ENCODE measurements at regions not wholly inside any gene's neighbourhood (a gene's known extent, or its start where the extent isn't known, plus 50 kb on each side); places are given as distances from the start of the nearest gene placed in this dataset.
"Not testable (repeated sequence)": the region's sequence is repeated elsewhere in the genome, so short reads cannot be mapped to it uniquely, and the experiment has no call there.

GRCh38 chr7:68833422-68833821, 764.9 kb upstream of the AUTS2 start:
- H3K27ac ChIP-seq (ENCODE audit: low read length), result no peak overlapping the region
- no peaks in the 10 kb centered on the region for H3K9me3 ChIP-seq (replicated peaks; ENCODE audit: insufficient read depth, low read length)
- H3K9me2 ChIP-seq (replicated peaks; ENCODE audit: insufficient read depth, low read length), result no peaks in the 10 kb centered on the region
- no peak overlapping the region for H2AFZ ChIP-seq (ENCODE audit: low read length)
- no peaks in the 10 kb centered on the region for H3K36me3 ChIP-seq (replicated peaks; ENCODE audit: insufficient read depth, low read length)
- H3K4me1 ChIP-seq (ENCODE audit: low read length), result no peaks in the 10 kb centered on the region
- DNase-seq, result no peak
- H3K4me3 ChIP-seq (ENCODE audit: low read length), result no peak overlapping the region
- no peak overlapping the region for H3K4me2 ChIP-seq (ENCODE audit: low read depth, low read length)
- H4K20me1 ChIP-seq (ENCODE audit: insufficient read depth, low read length), result no peaks in the 10 kb centered on the region
- no peak for TF ChIP-seq CTCF (IDR thresholded peaks at IDR 0.05; ENCODE audit: low read length)
- no peak for TF ChIP-seq EZH2phosphoT487 (IDR thresholded peaks at IDR 0.05; ENCODE audit: low read length)
- TF ChIP-seq EZH2 (optimal IDR thresholded peaks at IDR 0.05; ENCODE audit: low read depth, low read length), result no peak
- no peaks in the 10 kb centered on the region for H3K27me3 ChIP-seq (replicated peaks; ENCODE audit: insufficient read depth, low read length)
- no peaks in the 10 kb centered on the region for H3F3A ChIP-seq (ENCODE audit: insufficient read depth, low read length)
- no peaks in the 10 kb centered on the region for H3K79me2 ChIP-seq (ENCODE audit: low read length)
- H3K9ac ChIP-seq (ENCODE audit: low read length), result no peak overlapping the region

GRCh38 chr7:68839014-68839413, 759.3 kb upstream of the AUTS2 start:
- H3K4me3 ChIP-seq (ENCODE audit: low read length), result no peak overlapping the region
- H3K27ac ChIP-seq (ENCODE audit: low read length), result no peak overlapping the region
- no peaks in the 10 kb centered on the region for H3K36me3 ChIP-seq (replicated peaks; ENCODE audit: insufficient read depth, low read length)
- TF ChIP-seq CTCF (IDR thresholded peaks at IDR 0.05; ENCODE audit: low read length) (no peak), EZH2 (optimal IDR thresholded peaks at IDR 0.05; ENCODE audit: low read depth, low read length) (no peak), EZH2phosphoT487 (IDR thresholded peaks at IDR 0.05; ENCODE audit: low read length) (no peak)
- no peaks in the 10 kb centered on the region for H3K4me1 ChIP-seq (ENCODE audit: low read length)
- H2AFZ ChIP-seq (ENCODE audit: low read length), result no peak overlapping the region
- H3K4me2 ChIP-seq (ENCODE audit: low read depth, low read length), result no peak overlapping the region
- H4K20me1 ChIP-seq (ENCODE audit: insufficient read depth, low read length), result no peaks in the 10 kb centered on the region
- no peaks in the 10 kb centered on the region for H3K79me2 ChIP-seq (ENCODE audit: low read length)
- H3K9ac ChIP-seq (ENCODE audit: low read length), result no peak overlapping the region
- no peak for DNase-seq
- no peaks in the 10 kb centered on the region for H3K9me3 ChIP-seq (replicated peaks; ENCODE audit: insufficient read depth, low read length)
- H3F3A ChIP-seq (ENCODE audit: insufficient read depth, low read length), result no peaks in the 10 kb centered on the region
- H3K9me2 ChIP-seq (replicated peaks; ENCODE audit: insufficient read depth, low read length), result no peaks in the 10 kb centered on the region
- no peaks in the 10 kb centered on the region for H3K27me3 ChIP-seq (replicated peaks; ENCODE audit: insufficient read depth, low read length)

- Histone ChIP-seq H3K4me2 (ENCODE audit: low read depth, low read length) (no peak overlapping the region), H4K20me1 (ENCODE audit: insufficient read depth, low read length) (no peaks in the 10 kb centered on the region), H3K36me3 (replicated peaks; ENCODE audit: insufficient read depth, low read length) (no peaks in the 10 kb centered on the region), H2AFZ (ENCODE audit: low read length) (no peak overlapping the region), H3K27ac (ENCODE audit: low read length) (no peak overlapping the region), H3K9ac (ENCODE audit: low read length) (no peak overlapping the region), H3K9me3 (replicated peaks; ENCODE audit: insufficient read depth, low read length) (no peaks in the 10 kb centered on the region), H3K79me2 (ENCODE audit: low read length) (no peaks in the 10 kb centered on the region), H3K27me3 (replicated peaks; ENCODE audit: insufficient read depth, low read length) (no peaks in the 10 kb centered on the region), H3F3A (ENCODE audit: insufficient read depth, low read length) (no peaks in the 10 kb centered on the region), H3K4me1 (ENCODE audit: low read length) (no peaks in the 10 kb centered on the region), H3K4me3 (ENCODE audit: low read length) (no peak overlapping the region), H3K9me2 (replicated peaks; ENCODE audit: insufficient read depth, low read length) (no peaks in the 10 kb centered on the region)
- no peak for DNase-seq
- no peak for TF ChIP-seq EZH2 (optimal IDR thresholded peaks at IDR 0.05; ENCODE audit: low read depth, low read length)
- no peak for TF ChIP-seq CTCF (IDR thresholded peaks at IDR 0.05; ENCODE audit: low read length)
- no peak for TF ChIP-seq EZH2phosphoT487 (IDR thresholded peaks at IDR 0.05; ENCODE audit: low read length)
Measured at GRCh38 chr7:68840991-68841390, 757.3 kb upstream of the AUTS2 start.

GRCh38 chr7:68843985-68844384, 754.3 kb upstream of the AUTS2 start:
- not testable (repeated sequence) for H3K4me1 ChIP-seq (ENCODE audit: low read length); H3K9ac ChIP-seq (ENCODE audit: low read length); H3K9me2 ChIP-seq (replicated peaks; ENCODE audit: insufficient read depth, low read length); H2AFZ ChIP-seq (ENCODE audit: low read length); H3K4me3 ChIP-seq (ENCODE audit: low read length); H4K20me1 ChIP-seq (ENCODE audit: insufficient read depth, low read length); H3K36me3 ChIP-seq (replicated peaks; ENCODE audit: insufficient read depth, low read length); H3K79me2 ChIP-seq (ENCODE audit: low read length); H3K27me3 ChIP-seq (replicated peaks; ENCODE audit: insufficient read depth, low read length); H3K9me3 ChIP-seq (replicated peaks; ENCODE audit: insufficient read depth, low read length); H3K4me2 ChIP-seq (ENCODE audit: low read depth, low read length); H3F3A ChIP-seq (ENCODE audit: insufficient read depth, low read length); H3K27ac ChIP-seq (ENCODE audit: low read length); DNase-seq
